ENCODE measurements at regions not wholly inside any gene's neighbourhood (a gene's known extent, or its start where the extent isn't known, plus 50 kb on each side); places are given as distances from the start of the nearest gene placed in this dataset.

- TF ChIP-seq POLR2A (IDR thresholded peaks at IDR 0.05), result no peak
- no peak for TF ChIP-seq CTCF (IDR thresholded peaks at IDR 0.05)
- no peaks in the 10 kb centered on the region for H3K27me3 ChIP-seq
- no peaks in the 10 kb centered on the region for H3K4me1 ChIP-seq
- no peaks in the 10 kb centered on the region for H3K36me3 ChIP-seq
- H3K9me3 ChIP-seq, result no peaks in the 10 kb centered on the region
- H3K4me3 ChIP-seq, result no peak overlapping the region
- DNase-seq, result no peak
- H3K27ac ChIP-seq, result no peak overlapping the region
- intact Hi-C loops (cut with DNase I), result no loop called here
Observed at GRCh38 chr7:85608804-85609203, 421.9 kb upstream of the SEMA3D start.

DNA sequence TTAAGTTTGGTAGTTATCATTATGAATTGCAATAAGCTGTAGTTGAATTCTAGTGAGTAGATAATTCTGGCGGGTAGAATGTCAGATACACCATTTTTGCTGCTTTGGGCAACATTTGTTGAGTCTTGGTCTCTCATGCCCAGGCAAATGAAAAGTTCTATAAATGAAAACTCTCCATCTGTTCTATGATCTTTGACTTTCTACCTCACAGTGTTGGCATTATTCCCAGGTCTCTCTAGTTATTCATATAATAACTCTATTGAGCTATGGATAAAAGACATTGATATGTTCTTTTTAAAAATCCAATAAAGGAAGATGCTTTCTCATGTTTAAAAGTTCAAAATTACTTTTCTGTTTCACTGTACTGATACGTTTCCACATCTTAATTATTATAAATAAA is 415.3 kb upstream of the SEMA3D start:
- no peak for DNase-seq
- Histone ChIP-seq H3K27ac (no peak overlapping the region), H3K9me3 (no peaks in the 10 kb centered on the region), H3K4me1 (no peaks in the 10 kb centered on the region), H3K27me3 (no peaks in the 10 kb centered on the region), H3K4me3 (no peak overlapping the region), H3K36me3 (no peaks in the 10 kb centered on the region)
- TF ChIP-seq CTCF (IDR thresholded peaks at IDR 0.05) (no peak), POLR2A (IDR thresholded peaks at IDR 0.05) (no peak)
- 37 to 44% methylated on average over 2 of the region's 2 CpGs for WGBS, 2 donors
- intact Hi-C loops (cut with DNase I), result no loop called here

- Histone ChIP-seq H3K27ac (no peak overlapping the region), H3K4me3 (no peak overlapping the region), H3K9me3 (no peaks in the 10 kb centered on the region), H3K4me1 (no peaks in the 10 kb centered on the region), H3K27me3 (no peaks in the 10 kb centered on the region), H3K36me3 (no peaks in the 10 kb centered on the region)
- TF ChIP-seq CTCF (IDR thresholded peaks at IDR 0.05) (no peak), POLR2A (IDR thresholded peaks at IDR 0.05) (no peak)
- intact Hi-C loops (cut with DNase I), result no loop called here
- no peak for DNase-seq
- WGBS, 2 donors, result 24 to 44% methylated on average over 3 of the region's 3 CpGs
Observed at GRCh38 chr7:85600395-85600794, 413.5 kb upstream of the SEMA3D start.

- Histone ChIP-seq H3K36me3 (no peaks in the 10 kb centered on the region), H3K9me3 (no peaks in the 10 kb centered on the region), H3K27me3 (no peaks in the 10 kb centered on the region), H3K4me1 (no peaks in the 10 kb centered on the region), H3K4me3 (no peak overlapping the region), H3K27ac (no peak overlapping the region)
- no peak for DNase-seq
- WGBS, 2 donors, result 64 to 74% methylated on average over 2 of the region's 2 CpGs
- intact Hi-C loops (cut with DNase I), result no loop called here
- TF ChIP-seq POLR2A (IDR thresholded peaks at IDR 0.05) (no peak), CTCF (IDR thresholded peaks at IDR 0.05) (no peak)
Observed at GRCh38 chr7:85596827-85597226, 410.0 kb upstream of the SEMA3D start.

DNA sequence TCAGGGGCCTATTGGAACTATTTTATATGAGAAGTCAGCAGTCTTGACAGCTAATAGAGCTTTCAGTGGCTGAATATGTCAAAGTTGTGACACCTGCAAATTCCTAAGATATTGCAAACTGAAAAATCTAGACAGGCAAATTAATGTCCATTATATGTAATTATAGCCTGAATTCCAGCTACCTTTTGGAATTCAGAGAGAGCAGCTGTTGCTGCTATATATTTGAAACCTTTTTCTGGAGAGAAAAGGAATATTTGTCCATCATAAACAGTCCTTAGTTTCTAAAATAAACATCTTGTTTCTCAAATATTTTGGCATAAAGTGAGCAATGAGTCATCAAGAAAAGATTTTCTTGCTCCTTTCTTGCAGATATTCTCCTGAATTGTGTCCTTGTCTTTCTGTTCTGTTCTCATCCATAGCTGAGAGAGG is 408.9 kb upstream of the SEMA3D start:
- no peaks in the 10 kb centered on the region for H3K4me1 ChIP-seq
- intact Hi-C loops (cut with DNase I), result no loop called here
- no peaks in the 10 kb centered on the region for H3K36me3 ChIP-seq
- no peak overlapping the region for H3K27ac ChIP-seq
- DNase-seq, result no peak
- H3K4me3 ChIP-seq, result no peak overlapping the region
- H3K9me3 ChIP-seq, result no peaks in the 10 kb centered on the region
- no peak for TF ChIP-seq CTCF (IDR thresholded peaks at IDR 0.05)
- no peak for TF ChIP-seq POLR2A (IDR thresholded peaks at IDR 0.05)
- no peaks in the 10 kb centered on the region for H3K27me3 ChIP-seq

Data from esophagus squamous epithelium (tissue), 5 donors.